Esophagus muscularis mucosa (tissue), 2 donors: ENCODE measurements at regions not wholly inside any gene's neighbourhood (a gene's known extent, or its start where the extent isn't known, plus 50 kb on each side); places are given as distances from the start of the nearest gene placed in this dataset.

Experiments used
- POLR2A ChIP-seq: fragments of 450-650 bp; IDR thresholded peaks from one replicate; pipeline ENCODE4 v1.6.1; 2017; ENCODE audit warnings: antibody characterized with exemption, moderate library complexity, mild to moderate bottlenecking, low read depth
- POLR2AphosphoS5 ChIP-seq, 2 donors: sonication (generic); formaldehyde crosslinking; IDR thresholded peaks; one replicate each; pipeline ENCODE4 v1.6.1; 2017; ENCODE audit warnings: antibody characterized with exemption in 2 of 2

DNA sequence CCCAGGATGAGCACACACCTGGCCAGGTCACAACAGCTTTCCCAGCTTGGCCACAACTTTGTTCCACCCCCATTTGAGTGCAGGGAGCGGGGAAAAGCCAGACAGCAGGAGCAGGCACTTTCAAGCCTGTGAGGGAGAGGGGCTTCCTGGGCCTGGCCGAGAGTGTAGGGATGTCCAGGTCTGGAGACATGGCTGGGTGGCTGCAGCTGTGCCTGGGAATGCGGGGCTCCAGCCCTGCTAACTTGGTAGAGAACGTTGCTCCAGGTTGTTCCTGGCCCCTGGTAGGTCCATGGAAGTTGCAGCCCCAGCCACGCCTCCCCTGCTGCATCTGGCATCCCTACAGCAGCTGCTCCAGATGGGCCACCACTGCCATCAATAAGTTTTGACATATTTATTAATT lies 738.5 kb downstream of the SLC6A15 start:
- TF ChIP-seq POLR2AphosphoS5 (IDR thresholded peaks at IDR 0.05) (no peak), POLR2A (no peak)
